Hepatocyte (in vitro differentiated cells): ENCODE measurements at regions not wholly inside any gene's neighbourhood (a gene's known extent, or its start where the extent isn't known, plus 50 kb on each side); places are given as distances from the start of the nearest gene placed in this dataset.

Experiments used
- DNase-seq: peaks from one replicate; pipeline ENCODE4 v3.0.0-alpha.2; 2016; ENCODE audit warnings: low spot score
- H2AFZ ChIP-seq: fragments of 200-600 bp; sonication (generic); 2 replicates; pipeline ENCODE4 v1.6.0; 2016; ENCODE audit warnings: antibody characterized with exemption, mild to moderate bottlenecking
- H3K27ac ChIP-seq: fragments of 200-600 bp; sonication (generic); 2 replicates; pipeline ENCODE4 v1.5.1; 2016; ENCODE audit warnings: mild to moderate bottlenecking
- H3K27me3 ChIP-seq: fragments of 200-600 bp; sonication (generic); 2 replicates; pipeline ENCODE4 v1.6.1; 2016
- H3K36me3 ChIP-seq: fragments of 200-600 bp; sonication (generic); replicated peaks from 2 replicates; pipeline ENCODE4 v1.5.1; 2016; ENCODE audit warnings: low read depth; ENCODE audit not compliant: insufficient read depth
- H3K4me1 ChIP-seq: fragments of 200-600 bp; sonication (generic); 2 replicates; pipeline ENCODE4 v1.5.1; 2016; ENCODE audit warnings: mild to moderate bottlenecking, moderate library complexity; ENCODE audit not compliant: insufficient read depth
- H3K4me2 ChIP-seq: fragments of 200-600 bp; sonication (generic); 2 replicates; pipeline ENCODE4 v1.6.0; 2016
- H3K4me3 ChIP-seq: fragments of 200-600 bp; sonication (generic); 2 replicates; pipeline ENCODE4 v1.5.1; 2016; ENCODE audit warnings: mild to moderate bottlenecking
- H3K79me2 ChIP-seq: fragments of 200-600 bp; sonication (generic); 2 replicates; pipeline ENCODE4 v1.6.0; 2017; ENCODE audit warnings: mild to moderate bottlenecking
- H3K9me2 ChIP-seq: fragments of 200-600 bp; sonication (generic); replicated peaks from 2 replicates; pipeline ENCODE4 v1.6.0; 2017; ENCODE audit warnings: mild to moderate bottlenecking; ENCODE audit not compliant: insufficient read depth
- H3K9me3 ChIP-seq: fragments of 200-600 bp; sonication (generic); 2 replicates; pipeline ENCODE4 v1.5.1; 2016; ENCODE audit warnings: low read depth, mild to moderate bottlenecking
- H4K20me1 ChIP-seq: fragments of 200-600 bp; sonication (generic); 2 replicates; pipeline ENCODE4 v1.6.0; 2016; ENCODE audit warnings: mild to moderate bottlenecking; ENCODE audit not compliant: insufficient read depth, poor library complexity, severe bottlenecking
- EZH2 ChIP-seq: fragments of 200-600 bp; sonication (generic); IDR thresholded peaks from 2 replicates; pipeline ENCODE4 v1.6.1; 2016; ENCODE audit warnings: antibody characterized with exemption, mild to moderate bottlenecking, borderline replicate concordance
- EZH2phosphoT487 ChIP-seq: fragments of 200-600 bp; sonication (generic); IDR thresholded peaks from one replicate; pipeline ENCODE4 v1.6.1; 2018; ENCODE audit warnings: antibody characterized with exemption, mild to moderate bottlenecking, low read depth, moderate library complexity; ENCODE audit not compliant: unreplicated experiment, severe bottlenecking
- WGBS: methylation state at CpG from one replicate; pipeline ENCODE4 v1.1.6; 2016; ENCODE audit warnings: low lambda C conversion rate; ENCODE audit errors: missing lambda C conversion rate; 5-methylcytosine and 5-hydroxymethylcytosine counted together
- TF ChIP-seq, protein P1 (sequence below): fragments of 200-600 bp; sonication (generic); IDR thresholded peaks from 2 replicates; pipeline ENCODE4 v1.5.1; 2016; ENCODE audit warnings: antibody characterized with exemption, mild to moderate bottlenecking; ENCODE audit not compliant: poor library complexity

DNA sequence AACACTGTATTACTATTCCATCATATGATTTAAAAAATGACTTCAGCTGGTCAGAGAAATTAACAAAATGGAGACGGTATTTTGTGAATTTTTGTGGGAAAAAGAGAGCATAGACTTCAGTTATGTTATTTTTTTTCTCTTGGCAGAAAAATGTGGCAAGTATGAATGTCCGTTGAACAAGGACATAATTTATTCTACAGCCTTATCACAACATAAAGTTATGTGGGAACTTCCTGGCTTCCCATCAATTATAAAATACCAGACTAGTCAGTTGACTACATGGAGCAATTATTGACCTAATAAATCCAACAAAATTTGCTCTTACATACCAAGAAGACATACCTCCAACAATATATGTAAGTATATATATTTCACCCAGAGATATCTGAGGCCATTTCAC, 88.6 kb upstream of the PPP1R3A start:
- DNase-seq, result no peak
- Histone ChIP-seq H3K9me2 (no peaks in the 10 kb centered on the region), H3K9me3 (no peaks in the 10 kb centered on the region), H3K79me2 (no peaks in the 10 kb centered on the region), H3K4me1 (no peaks in the 10 kb centered on the region), H4K20me1 (no peaks in the 10 kb centered on the region), H3K4me2 (no peak overlapping the region), H3K27me3 (no peaks in the 10 kb centered on the region), H3K4me3 (no peak overlapping the region), H2AFZ (no peak overlapping the region), H3K36me3 (no peaks in the 10 kb centered on the region), H3K27ac (no peak overlapping the region)
- TF ChIP-seq EZH2phosphoT487, result no peak
- WGBS, result 80% methylated on average over 2 of the region's 2 CpGs

DNA sequence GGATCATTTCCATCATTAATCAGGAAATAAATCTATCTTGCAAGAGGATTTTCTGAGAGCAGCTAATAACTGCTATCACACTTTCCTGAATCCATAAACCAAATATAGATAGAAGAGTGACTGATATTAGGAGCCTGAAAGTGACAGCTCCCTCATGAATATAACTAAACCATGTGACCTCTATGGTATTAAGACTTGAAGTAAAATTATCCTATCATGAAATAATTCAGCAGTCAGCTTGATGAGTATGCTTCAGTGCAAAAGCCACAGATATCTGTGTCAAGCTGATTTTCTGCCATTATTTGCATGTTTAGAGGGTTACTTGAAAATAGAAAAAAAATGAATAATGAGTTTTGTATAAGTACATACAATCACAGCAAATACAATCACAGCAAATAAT, 80.1 kb upstream of the PPP1R3A start:
- H3K4me3 ChIP-seq, result no peak overlapping the region
- no peak overlapping the region for H3K27ac ChIP-seq
- no peak overlapping the region for H3K4me2 ChIP-seq
- no peaks in the 10 kb centered on the region for H3K9me3 ChIP-seq
- DNase-seq, result no peak
- H4K20me1 ChIP-seq, result no peaks in the 10 kb centered on the region
- TF ChIP-seq, protein P1, sequence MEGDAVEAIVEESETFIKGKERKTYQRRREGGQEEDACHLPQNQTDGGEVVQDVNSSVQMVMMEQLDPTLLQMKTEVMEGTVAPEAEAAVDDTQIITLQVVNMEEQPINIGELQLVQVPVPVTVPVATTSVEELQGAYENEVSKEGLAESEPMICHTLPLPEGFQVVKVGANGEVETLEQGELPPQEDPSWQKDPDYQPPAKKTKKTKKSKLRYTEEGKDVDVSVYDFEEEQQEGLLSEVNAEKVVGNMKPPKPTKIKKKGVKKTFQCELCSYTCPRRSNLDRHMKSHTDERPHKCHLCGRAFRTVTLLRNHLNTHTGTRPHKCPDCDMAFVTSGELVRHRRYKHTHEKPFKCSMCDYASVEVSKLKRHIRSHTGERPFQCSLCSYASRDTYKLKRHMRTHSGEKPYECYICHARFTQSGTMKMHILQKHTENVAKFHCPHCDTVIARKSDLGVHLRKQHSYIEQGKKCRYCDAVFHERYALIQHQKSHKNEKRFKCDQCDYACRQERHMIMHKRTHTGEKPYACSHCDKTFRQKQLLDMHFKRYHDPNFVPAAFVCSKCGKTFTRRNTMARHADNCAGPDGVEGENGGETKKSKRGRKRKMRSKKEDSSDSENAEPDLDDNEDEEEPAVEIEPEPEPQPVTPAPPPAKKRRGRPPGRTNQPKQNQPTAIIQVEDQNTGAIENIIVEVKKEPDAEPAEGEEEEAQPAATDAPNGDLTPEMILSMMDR, result no peak
- TF ChIP-seq EZH2, result no peak
- TF ChIP-seq EZH2phosphoT487, result no peak
- no peak overlapping the region for H2AFZ ChIP-seq
- H3K36me3 ChIP-seq, result no peaks in the 10 kb centered on the region
- H3K4me1 ChIP-seq, result no peaks in the 10 kb centered on the region
- no peaks in the 10 kb centered on the region for H3K27me3 ChIP-seq
- no peaks in the 10 kb centered on the region for H3K79me2 ChIP-seq
- H3K9me2 ChIP-seq, result no peaks in the 10 kb centered on the region

DNA sequence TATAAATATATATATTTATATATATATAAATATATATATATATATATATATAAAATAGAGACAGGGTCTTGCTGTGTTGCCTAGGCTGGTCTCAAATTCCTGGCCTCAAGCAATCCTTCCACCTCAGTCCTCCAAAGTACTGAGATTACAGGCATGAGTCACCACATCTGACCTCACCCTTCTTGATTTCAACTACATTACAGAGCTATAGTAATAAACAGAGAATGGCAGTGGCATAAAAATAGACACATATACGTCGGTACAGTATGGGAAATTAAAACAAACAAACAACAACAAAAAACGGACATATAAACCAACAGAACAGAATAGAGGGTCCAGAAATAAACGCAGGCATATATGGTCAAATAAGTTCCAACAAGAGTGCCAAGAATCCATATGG, 77.6 kb upstream of the PPP1R3A start:
- no peak overlapping the region for H3K4me2 ChIP-seq
- no peaks in the 10 kb centered on the region for H3K4me1 ChIP-seq
- H3K9me3 ChIP-seq, result no peaks in the 10 kb centered on the region
- WGBS, result 75% methylated on average over 4 of the region's 4 CpGs
- no peak overlapping the region for H3K4me3 ChIP-seq
- no peak for DNase-seq
- H4K20me1 ChIP-seq, result no peaks in the 10 kb centered on the region
- H3K36me3 ChIP-seq, result no peaks in the 10 kb centered on the region
- no peaks in the 10 kb centered on the region for H3K9me2 ChIP-seq
- H2AFZ ChIP-seq, result no peak overlapping the region
- H3K79me2 ChIP-seq, result no peaks in the 10 kb centered on the region
- TF ChIP-seq EZH2phosphoT487, result no peak
- no peak for TF ChIP-seq EZH2
- TF ChIP-seq, protein P1, result no peak
- H3K27me3 ChIP-seq, result no peaks in the 10 kb centered on the region
- no peak overlapping the region for H3K27ac ChIP-seq

DNA sequence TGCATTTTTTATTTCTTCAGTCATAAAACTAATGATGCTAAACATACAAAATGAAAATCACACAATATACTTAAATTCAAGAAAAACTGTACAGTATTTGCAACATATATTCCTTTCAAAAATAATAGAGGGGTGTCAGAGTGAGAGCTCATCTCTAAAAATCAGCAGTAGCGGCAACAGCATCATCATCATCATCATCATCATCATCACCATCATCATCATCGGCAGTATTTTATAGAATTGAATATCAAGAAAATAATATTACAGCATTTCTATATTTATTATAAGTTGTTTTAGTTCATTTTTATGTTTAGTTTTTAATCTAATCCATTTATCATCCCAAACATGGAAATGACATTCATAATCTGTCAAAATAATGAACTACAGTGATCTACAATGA, 67.4 kb upstream of the PPP1R3A start:
- no peak overlapping the region for H3K27ac ChIP-seq
- H4K20me1 ChIP-seq, result no peaks in the 10 kb centered on the region
- H3K4me1 ChIP-seq, result no peaks in the 10 kb centered on the region
- WGBS, result 89% methylated on average over 2 of the region's 2 CpGs
- H3K9me2 ChIP-seq, result no peaks in the 10 kb centered on the region
- H3K4me2 ChIP-seq, result no peak overlapping the region
- no peak overlapping the region for H3K4me3 ChIP-seq
- no peaks in the 10 kb centered on the region for H3K79me2 ChIP-seq
- no peak overlapping the region for H2AFZ ChIP-seq
- no peak for DNase-seq
- H3K9me3 ChIP-seq, result no peaks in the 10 kb centered on the region
- TF ChIP-seq EZH2, result no peak
- no peak for TF ChIP-seq EZH2phosphoT487
- TF ChIP-seq, protein P1, result no peak
- no peaks in the 10 kb centered on the region for H3K27me3 ChIP-seq
- H3K36me3 ChIP-seq, result no peaks in the 10 kb centered on the region
